ENCODE measurements at regions not wholly inside any gene's neighbourhood (a gene's known extent, or its start where the extent isn't known, plus 50 kb on each side); places are given as distances from the start of the nearest gene placed in this dataset.

DNA sequence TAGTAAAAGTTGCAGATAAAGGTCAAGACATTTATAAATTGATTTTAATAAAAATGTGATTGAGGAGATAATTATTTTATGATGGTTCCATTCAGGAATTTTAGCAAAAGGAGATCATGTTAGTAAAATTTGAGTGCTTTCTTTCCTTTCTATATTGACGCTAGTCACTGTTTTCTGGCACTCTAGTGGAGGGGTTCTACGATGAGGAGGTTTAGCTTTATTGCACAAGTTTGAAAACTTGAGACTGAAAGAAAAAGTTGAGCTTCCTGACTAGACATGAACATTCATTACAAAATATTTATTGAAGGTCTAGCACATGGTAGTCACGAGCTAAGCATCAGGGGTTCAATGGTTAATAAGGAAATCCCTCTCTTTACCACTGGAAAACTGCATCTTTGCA is 336.1 kb downstream of the SNAPC1 start:
- DNase-seq, result no peak

DNA sequence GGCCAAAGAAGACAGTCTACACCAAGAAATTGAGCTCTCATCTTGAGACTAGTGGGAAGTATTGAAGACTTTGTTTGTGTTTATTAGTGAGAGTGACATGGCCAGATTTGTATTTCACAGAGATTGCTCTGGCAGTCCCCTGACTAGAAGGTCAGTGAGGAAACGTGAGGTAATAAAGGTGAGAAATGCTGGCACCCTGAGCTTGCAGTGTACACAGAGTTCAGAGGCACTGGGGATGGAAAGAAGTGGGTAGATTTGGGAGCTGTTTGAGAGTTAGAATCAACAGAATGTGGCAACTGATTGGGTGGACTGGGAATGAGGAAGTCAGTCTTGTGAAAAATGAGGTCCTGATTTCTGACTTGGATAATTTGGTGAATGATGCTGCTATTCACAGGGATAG is 336.9 kb downstream of the SNAPC1 start:
- no peak for DNase-seq

DNA sequence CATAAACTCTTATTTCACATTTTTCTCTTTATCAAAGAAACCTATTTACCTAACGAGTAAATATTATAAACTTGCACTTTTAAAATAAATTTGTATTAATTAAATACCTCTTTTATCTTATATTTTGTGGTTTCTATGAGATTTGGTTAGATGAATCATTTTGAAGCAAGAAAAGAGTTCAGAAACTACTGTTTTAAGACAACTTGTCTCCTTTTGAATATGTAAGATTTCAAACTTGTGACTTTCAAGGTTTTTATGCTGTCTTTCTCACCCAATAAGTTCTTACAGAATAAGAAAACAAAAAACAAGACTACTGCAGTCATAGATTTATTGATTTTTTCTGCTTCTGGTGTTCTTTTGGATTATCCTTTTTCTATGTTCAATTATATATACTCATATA is 339.0 kb downstream of the SNAPC1 start:
- no peak for DNase-seq

DNA sequence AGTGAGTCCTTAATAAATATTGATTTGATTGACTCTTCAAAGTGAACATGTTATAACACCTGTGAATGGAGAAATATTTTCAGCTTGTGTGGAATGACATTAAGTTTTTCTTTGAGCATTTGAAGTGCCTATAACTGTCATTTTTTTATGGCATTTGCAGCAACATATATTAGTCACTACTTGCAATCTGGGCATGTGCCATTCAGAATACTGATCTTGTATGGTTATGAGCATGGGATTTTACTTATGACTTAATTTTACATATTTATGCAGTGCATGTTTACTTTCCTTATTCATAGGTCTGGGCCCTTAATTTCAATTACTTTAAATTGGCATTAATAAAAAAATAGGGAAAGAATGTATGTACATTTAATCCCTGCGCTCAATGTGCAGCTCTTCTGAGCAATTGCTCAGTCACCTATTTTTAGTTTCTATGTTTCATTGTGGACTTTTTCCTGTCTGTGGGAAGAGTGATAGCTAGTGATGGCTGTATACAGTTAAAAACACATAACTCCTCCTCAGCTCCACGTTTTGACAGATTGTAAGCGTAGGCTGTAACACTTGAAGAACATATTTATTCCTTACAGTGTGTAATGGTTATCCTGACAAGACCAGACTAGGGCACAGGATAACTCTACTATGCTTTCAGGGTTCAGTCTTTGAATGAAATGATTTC is 339.6 kb downstream of the SNAPC1 start:
- no peak for DNase-seq

DNA sequence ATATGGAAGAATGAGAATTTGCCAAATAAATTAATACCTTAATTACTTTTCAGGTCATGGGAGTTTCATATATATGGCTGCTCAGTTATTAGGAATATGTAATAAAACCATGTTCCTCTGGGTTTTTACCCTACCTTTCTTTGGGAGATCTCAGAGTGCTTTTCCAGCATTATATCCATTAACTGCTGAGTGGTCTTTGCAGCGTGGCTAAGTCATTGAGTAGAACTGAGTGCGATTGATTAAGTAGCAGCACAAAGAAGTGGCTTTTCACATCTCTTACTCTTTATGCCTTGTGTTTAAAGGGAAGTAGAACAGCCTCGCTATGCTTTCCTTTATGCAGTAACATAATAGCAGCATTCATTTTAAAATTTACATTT is 340.1 kb downstream of the SNAPC1 start:
- no peak for DNase-seq

DNA sequence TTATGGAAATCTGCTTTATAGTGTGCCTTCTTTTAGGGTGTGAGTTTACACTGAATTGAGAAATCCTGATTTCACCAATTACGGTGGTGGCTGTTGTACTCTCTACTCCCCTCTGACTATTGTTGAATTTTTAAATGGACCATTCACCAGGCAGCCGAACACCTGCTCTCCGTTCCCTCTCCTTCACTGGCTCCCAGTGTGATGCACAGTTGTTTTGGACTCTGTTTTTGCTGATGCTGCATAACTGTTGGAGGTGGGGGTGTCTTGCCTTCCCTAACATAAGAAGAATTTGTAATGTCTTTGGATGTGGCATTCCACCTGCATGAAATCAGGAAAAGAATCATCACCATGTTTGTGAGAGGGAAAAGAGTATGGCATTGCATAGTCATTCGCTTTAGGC is 341.2 kb downstream of the SNAPC1 start:
- no peak for DNase-seq

DNA sequence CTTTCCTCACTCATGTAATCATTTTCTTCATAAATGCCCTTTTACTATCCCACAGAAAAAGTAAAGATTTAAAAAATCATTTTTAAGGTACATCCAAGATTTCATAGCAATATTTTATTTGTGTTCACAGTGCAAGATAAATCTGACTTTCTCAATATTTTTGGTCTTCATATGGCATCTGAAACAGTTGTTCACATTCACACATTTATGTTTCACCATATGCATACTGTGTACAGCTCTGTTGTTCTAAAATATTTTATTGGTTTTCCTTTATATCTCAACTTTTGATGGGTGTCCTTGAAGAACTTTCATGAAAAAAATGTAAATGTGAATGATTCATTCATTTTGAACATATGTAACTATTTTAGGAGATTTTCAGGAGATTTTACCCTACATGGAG is 348.7 kb downstream of the SNAPC1 start:
- no peak for DNase-seq

DNA sequence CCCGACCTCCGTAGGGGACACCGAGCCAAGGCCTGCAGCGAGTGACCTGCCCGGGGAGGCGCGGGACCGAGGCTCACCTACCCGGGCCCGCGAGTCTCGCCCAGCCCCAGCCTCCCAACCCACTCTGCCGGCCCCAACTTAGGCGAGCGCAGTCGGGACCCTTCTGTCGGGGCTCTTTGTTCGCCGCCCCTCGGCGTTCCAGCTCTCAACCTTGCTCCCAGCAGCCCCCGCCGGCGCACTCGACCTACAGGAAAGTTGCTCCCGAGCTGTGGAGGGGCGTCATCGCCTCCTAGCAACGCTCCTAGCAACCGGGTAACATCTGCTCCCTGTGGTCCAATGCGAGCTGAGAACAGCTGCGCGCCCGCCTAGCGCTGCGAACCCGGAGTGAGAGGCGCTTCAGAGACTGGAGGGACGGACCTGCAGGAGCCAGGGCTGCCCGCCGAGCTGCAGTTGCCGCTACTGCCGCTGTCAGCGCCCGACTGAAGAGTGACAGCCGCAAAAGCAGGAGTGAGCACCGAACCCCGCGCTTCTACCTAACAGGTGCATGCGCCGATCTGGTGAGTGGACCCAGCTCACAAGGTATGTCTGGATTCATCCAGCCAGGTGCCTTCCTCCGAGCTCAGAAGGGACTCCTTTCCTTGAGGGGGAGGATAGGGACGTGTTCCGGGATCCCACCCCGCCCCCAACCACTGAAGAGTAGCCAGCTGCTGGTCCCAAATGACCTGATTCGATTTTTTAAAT is 355.0 kb downstream of the SNAPC1 start:
- no peak for DNase-seq

DNA sequence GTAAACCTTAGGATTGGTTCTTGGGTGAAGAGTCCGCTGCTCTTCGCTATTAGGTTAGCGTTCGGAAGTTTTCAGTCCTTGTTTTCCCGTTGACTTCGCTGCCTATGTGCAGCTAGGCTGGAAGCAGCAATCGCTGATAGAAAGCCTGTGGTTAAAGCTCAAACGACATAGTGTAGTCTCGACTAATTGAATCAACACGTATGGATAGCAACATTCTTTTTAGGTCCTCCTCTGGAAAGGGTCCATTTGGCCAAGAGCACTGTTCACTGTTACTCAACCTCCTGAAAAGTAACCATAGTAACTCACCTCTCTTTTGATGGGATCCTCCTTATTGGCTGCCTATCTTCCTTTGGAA is 355.5 kb downstream of the SNAPC1 start:
- no peak for DNase-seq

DNA sequence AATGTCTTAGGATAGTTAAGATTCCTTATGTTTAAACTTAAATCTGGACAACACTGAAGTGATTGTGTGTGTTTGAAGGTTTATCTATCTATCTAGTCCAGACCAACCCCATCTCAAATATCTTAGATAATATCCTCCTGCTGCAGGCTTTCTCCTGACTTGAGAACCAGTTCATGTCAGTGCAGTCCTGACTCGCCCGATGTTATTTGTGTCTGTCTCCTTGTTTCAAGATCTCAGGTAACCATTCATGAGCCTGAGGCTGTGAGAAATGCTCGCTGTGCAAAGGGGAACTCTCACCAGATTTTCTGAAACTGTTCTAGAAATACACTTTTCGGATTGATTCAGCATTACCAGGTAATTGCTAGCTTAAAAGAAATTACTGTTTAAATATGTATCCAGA is 356.2 kb downstream of the SNAPC1 start:
- DNase-seq, result no peak

DNA sequence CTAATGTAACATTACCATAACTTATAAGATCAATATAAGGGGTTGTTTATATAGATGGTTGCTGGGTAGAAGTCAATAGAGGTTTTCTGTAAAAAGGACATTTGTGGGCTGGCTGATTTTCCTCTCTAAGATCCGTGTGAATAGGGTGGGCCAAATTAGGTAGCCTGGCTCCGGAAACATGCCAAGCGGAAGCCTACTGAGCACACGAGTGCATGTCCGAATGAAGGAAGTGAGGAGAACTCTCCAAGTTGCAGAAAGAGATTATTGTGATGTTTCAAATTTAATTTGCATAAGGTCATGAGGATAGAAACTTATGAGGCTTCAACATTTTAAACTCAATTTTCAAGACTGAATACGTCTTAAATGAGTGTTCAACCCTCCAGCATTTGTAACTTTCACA is 356.7 kb downstream of the SNAPC1 start:
- DNase-seq, result no peak

DNA sequence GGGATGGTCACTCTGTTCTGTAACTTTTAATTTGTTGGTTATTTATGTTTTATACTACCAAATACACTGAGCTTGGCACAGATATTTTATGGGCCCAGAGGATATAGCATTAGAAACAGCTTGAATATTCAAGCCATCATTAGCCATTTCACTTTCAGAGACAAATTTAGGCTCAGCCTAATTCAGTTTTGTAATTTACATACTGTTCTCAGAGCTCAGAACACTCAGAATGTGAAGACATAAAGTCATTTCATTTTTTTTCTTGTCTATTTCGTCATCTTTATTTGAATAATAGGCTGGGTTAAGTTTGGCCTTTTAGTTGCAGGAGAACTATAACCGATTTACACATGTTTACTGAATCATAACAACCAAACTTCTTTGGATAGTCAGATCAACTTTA is 361.7 kb downstream of the SNAPC1 start:
- no peak for DNase-seq

DNA sequence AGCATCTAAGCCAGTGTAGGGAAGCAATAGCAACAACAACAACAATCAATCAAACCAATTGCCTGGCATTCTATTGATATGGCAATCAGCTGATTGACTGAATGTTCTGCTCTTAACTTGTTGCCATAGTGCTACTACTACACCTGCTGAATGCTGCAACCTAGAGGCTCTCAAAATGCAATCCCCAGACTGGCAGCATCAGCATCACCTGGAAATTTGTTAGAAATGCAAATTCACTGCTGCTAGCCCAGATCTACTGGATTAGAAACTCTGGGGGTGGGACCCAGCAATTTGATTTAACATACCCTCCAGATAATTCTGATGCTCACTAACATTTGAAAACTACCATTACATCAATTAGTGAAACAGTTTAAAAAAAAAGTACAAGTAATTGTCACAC is 363.6 kb downstream of the SNAPC1 start:
- no peak for DNase-seq

DNA sequence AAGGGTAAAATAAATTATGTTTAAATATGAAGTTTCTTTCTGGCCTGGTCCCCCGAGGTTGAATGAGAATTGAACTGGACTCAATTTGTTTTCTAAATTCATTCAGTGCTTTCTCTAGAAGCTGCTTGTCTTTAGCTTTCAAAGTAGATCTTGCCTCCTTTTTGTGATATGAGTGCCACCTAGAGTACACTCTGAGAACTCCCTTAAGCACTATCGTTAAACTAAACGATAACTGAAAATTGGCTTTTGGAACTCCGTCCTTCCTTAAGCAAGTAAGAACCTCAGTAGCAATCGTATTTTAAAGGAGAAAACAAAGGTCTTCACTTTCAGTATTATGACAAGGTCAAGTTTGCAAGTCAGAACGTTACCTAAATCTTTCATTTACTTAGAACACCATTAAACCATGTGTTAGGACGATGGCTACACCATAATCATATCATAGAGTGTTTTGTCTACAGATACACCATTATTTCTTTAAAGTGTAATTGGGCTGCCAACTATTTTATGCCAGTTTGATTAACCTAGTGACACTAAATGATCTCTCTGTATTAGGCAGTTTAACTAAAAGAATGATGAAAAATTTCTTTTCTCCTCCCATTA is 364.8 kb downstream of the SNAPC1 start:
- peak; percentile 37 to 40 for DNase-seq

DNA sequence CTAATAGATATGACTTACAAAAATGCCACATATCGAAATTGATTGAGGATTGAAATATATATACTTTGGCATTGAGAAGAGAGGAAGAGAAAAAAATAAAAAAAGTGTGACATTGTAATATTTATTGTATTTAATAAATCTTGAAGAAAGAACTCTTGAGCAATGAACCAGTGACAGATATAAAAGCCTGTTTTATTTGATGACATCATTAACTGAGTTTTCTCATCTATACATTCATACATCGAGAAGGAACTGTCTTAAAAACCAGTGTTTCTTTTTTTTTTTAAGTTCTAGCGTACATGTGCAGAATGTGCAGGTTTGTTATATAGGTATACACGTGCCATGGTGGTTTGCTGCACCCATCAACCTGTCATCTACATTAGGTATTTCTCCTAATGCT is 368.2 kb downstream of the SNAPC1 start:
- DNase-seq, result no peak

DNA sequence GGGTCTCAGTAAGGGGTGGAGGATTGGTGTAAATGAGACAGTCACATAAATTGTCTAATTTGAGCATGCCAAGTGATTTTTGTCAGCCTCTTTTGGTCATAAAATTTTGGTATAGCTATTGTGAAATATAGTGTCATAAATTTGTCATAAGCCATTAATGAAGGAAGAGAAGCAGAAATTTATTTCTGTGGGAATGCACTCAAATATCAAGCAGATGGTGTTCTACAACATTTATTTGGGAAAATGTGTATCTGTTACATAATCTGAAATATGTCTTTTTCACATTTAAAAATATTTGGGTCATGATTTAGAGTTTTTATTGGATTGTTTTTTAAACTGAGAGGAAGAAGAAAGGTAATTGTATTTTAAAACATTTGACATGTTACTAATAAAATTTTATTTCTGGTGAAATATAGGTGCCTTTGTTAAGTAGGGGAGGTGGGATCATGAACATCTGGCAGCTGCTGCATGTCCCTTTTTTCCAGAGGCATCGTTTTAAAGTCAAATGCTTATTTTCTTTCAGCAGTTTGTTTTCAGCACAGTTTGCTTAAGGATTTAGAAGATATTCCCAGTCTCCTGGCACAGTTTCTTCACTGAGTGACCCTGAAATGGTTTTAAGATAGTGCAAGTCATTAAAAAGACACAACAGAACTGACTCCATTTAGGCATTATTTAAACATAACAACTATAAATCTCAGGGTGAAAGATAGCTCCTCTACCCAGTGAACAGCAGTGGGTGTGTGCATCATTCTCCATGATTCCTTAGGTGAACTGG is 371.7 kb downstream of the SNAPC1 start:
- no peak for DNase-seq

DNA sequence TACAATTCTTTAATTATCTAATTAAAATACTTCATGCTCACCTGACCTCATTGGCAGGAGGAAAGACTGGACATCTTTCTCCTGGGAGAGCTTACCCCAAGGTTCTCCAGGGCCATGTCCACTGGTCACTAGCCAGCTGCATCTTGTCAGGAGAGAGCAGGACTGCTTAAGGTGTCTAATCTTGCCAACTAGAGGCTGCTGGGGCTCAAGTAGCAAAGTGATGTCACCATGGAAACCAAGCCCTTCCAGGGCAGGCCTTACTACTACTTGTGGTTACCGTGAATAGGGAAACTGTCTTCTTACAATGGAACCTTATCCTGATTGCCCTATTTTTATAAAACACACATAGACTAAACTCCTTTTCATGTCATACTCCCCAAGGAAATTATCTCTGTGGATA is 376.4 kb downstream of the SNAPC1 start:
- no peak for DNase-seq

DNA sequence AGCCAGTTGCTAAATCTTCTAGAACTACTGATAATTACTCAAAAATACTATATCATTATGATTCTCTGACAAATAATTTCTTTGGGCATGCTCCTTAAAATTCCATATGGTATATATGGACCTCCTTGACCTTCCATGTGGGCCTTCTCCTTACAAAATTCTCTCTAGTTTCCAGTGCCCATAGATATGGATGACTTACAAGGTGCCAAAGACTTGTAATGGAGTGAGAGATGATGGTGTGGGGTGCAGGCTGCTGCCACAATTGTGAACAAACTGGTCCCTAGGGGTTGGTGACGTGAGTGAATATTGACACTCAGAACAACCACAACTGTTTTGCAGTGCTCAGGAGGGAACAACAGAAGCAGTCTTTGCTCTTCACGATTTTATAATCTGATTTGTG is 378.9 kb downstream of the SNAPC1 start:
- DNase-seq, result no peak

DNA sequence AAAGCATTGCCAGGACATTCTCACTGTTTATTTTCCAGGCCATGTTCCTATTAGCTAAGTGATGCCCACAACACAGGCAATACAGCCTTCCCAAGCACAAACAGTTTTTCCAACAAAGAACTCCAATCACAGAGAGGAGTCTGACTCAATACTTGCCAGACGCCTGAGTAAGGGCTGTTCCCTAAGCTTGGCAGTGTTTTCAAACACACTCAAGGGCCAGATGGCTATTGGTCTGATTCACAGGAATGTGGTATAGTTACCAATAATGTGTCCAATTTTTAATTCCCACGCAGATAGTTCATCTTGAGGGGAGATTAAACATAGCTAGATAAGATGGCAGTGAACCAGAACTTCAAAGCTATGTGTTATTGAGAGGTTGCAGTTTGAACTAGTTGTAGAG is 381.0 kb downstream of the SNAPC1 start:
- DNase-seq, result no peak

DNA sequence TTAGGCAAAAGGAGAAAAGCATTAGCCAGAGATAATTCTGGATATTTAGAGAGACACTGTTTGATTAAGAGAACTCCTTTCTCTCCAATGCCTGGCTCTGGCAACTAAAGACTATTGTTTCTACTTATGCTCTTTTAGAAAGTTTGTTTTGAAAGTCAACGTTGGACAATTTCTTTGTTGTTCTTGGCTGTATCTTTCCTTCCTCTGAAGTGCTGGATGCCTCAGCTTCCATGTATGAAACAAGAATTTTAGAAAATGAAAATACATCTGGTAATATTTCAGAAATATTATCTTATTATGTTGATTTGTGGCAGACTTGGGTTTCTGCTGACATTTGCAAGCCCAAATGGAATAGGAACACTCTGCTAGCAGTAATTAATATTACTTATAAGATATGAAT is 382.6 kb downstream of the SNAPC1 start:
- no peak for DNase-seq

DNA sequence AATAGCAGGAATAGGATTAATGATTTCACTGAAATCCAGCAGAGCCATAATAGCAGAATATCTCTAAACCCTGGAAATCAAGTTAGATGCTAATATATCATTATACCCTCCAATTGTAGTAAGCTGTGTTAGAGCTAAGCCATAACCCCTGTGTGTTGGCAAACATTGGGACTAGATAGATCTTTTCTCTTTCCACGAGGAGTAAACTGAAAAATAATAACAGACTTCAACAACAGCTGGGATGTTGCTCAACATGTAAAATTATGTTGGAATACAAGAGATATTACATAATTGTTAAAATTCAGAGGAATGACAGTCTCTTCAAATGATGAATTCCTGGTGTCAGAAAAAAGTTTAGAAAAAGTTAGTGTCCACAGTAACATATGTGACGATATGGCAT is 383.8 kb downstream of the SNAPC1 start:
- DNase-seq, result no peak

DNA sequence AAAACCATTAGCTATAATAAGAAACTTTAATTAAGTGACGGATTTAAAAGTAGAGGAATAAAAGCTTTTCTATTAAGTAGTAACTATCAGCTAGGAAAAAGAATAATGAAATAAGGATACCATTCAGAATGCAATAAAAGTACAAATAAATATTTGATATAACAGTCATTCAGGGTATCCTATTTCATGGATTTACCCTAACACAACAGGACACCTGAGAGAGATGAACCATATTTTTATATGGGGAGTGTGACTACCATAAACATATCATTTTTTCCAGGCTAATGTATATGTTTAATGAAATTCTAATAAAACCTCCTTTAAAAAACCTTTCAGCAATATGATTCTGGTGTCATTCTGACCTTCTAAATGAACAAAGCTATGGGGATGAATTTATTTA is 393.8 kb downstream of the SNAPC1 start:
- no peak for DNase-seq

DNA sequence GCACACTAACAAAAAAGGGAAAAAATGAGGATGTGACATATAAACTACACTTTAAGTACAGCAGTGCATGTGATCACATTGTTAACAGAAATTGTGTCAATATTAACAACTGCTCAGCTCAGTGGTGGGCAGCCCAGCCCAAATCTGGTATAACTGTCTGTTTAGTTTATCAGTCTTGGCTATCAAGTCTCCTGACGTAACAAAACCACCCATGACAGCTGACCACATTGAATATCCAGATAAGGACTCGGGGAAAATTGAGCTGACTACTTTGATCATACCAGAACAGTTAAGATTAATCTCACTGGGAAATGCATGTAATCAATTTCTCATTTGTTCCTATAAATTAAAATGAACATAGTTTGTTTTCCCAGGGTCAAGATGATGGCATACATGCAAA is 396.6 kb downstream of the SNAPC1 start:
- DNase-seq, result no peak

DNA sequence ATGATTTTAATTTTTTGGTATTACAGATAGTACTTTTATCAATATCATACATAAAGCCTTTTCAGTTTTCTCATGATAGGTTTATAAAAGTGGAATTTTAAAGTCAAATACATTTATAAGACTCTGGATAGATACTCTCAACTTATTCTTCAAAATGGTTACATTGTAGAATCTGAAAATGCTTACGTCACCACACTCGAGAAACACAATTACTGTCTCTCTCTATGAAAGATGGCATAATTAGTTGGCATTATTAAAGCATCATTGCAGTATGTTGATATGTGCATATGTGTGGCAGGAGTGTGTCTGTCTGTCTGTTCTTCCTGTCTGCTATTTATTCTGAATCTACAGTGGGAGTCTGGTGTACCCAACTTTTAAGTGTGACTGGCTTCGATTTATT is 397.1 kb downstream of the SNAPC1 start:
- no peak for DNase-seq
